A673 (cell line): ENCODE measurements at regions not wholly inside any gene's neighbourhood (a gene's known extent, or its start where the extent isn't known, plus 50 kb on each side); places are given as distances from the start of the nearest gene placed in this dataset.

ENCODE experiments used
- EZH2 ChIP-seq: fragments of 200-600 bp; sonication (generic); IDR thresholded peaks from 2 replicates; pipeline ENCODE4 v1.6.1; 2017; ENCODE audit warnings: borderline replicate concordance, low read depth, mild to moderate bottlenecking, mixed read lengths, antibody characterized with exemption, low read length; ENCODE audit not compliant: poor library complexity, severe bottlenecking
- TF ChIP-seq, protein P1 (sequence below): fragments of 300-800, 200-600 bp; sonication (generic); conservative IDR thresholded peaks from 2 replicates; pipeline ENCODE4 v1.5.1; 2017; ENCODE audit warnings: low read depth, mild to moderate bottlenecking, antibody characterized with exemption, low read length, moderate library complexity, mixed read lengths

DNA sequence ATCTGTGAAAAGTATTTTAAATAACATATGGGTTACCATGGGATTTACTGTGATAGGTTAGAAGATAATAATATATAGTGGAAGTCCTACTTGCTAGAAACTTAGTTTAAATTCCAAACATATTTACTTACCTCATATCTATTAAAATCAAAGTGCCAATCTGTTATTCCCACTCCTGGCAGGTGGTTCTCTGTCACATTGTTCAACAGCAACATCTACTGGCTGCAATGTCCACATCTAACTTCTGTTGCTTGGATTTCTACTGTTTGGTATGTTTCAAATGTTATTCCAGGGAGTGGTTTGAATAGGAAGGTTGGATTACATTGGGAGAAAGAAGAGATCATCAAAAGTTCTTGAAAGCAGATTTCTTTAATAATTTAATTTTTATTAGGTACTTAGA, 122.5 kb upstream of the NCAM2 start:
- TF ChIP-seq, protein P1, sequence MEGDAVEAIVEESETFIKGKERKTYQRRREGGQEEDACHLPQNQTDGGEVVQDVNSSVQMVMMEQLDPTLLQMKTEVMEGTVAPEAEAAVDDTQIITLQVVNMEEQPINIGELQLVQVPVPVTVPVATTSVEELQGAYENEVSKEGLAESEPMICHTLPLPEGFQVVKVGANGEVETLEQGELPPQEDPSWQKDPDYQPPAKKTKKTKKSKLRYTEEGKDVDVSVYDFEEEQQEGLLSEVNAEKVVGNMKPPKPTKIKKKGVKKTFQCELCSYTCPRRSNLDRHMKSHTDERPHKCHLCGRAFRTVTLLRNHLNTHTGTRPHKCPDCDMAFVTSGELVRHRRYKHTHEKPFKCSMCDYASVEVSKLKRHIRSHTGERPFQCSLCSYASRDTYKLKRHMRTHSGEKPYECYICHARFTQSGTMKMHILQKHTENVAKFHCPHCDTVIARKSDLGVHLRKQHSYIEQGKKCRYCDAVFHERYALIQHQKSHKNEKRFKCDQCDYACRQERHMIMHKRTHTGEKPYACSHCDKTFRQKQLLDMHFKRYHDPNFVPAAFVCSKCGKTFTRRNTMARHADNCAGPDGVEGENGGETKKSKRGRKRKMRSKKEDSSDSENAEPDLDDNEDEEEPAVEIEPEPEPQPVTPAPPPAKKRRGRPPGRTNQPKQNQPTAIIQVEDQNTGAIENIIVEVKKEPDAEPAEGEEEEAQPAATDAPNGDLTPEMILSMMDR: peak; percentile 23; the same call in 1 of the 2 replicates
- no peak for TF ChIP-seq EZH2
